Right lobe of liver (tissue), 4 donors: ENCODE measurements at regions not wholly inside any gene's neighbourhood (a gene's known extent, or its start where the extent isn't known, plus 50 kb on each side); places are given as distances from the start of the nearest gene placed in this dataset.

Experiments
- CTCF ChIP-seq, 4 donors: fragments of 200-600 bp in 3 of 4; fragments of 450-650 bp in 1 of 4; IDR thresholded peaks; one replicate each; pipeline versions ENCODE4 v1.5.1 to v1.8.0; 2016 to 2022; ENCODE audit warnings: antibody characterized with exemption in 4 of 4, mild to moderate bottlenecking in 2 of 4
- POLR2A ChIP-seq: fragments of 450-650 bp; IDR thresholded peaks from one replicate; pipeline ENCODE4 v1.6.1; 2017; ENCODE audit warnings: antibody characterized with exemption, mild to moderate bottlenecking
- donor health status: DM: no; HTN: no; CAD: no.
- donor health status: DM: no; HTN: no; CAD: no.
- donor health status: DM: no; HTN: yes; CAD: no.

GRCh38 chr2:78061732-78062131 lies 539.6 kb upstream of the LRRTM4 start:
- TF ChIP-seq CTCF (IDR thresholded peaks at IDR 0.05) (no peak), POLR2A (no peak)
